Keratinocyte (primary cell): ENCODE measurements at regions not wholly inside any gene's neighbourhood (a gene's known extent, or its start where the extent isn't known, plus 50 kb on each side); places are given as distances from the start of the nearest gene placed in this dataset.

Experiments used
- DNase-seq: peaks from one replicate; pipeline ENCODE4 v3.0.0-alpha.2; 2011; ENCODE audit warnings: low read depth, missing footprints, low spot score
- FAIRE-seq: peaks from 2 replicates; lab custom pipeline; 2011; peaks lifted over from hg19 to GRCh38; lab: Jason Lieb, UNC
- H2AFZ ChIP-seq: 2 replicates; pipeline ENCODE4 v1.6.0; 2012; ENCODE audit warnings: low read length, control low read depth, inconsistent platforms; ENCODE audit not compliant: control insufficient read depth
- H3K27ac ChIP-seq: 2 replicates; pipeline ENCODE4 v1.5.1; 2011; ENCODE audit warnings: low read length; ENCODE audit not compliant: control insufficient read depth, insufficient read depth
- H3K27me3 ChIP-seq: 3 replicates; pipeline ENCODE4 v1.6.0; 2011; ENCODE audit warnings: low read length; ENCODE audit not compliant: control insufficient read depth, insufficient read depth; ENCODE audit errors: extremely low read depth
- H3K36me3 ChIP-seq, 2 experiments: 2 replicates in 1 of 2; 3 replicates in 1 of 2; pipeline ENCODE4 v1.5.1; 2011; ENCODE audit warnings: low read length in 2 of 2, mild to moderate bottlenecking in 1 of 2; ENCODE audit not compliant: control insufficient read depth in 2 of 2, insufficient read depth in 2 of 2; ENCODE audit errors: extremely low read depth in 1 of 2
- H3K4me1 ChIP-seq: 3 replicates; pipeline ENCODE4 v1.5.1; 2011; ENCODE audit warnings: low read length; ENCODE audit not compliant: control insufficient read depth, insufficient read depth; ENCODE audit errors: extremely low read depth
- H3K4me2 ChIP-seq: 3 replicates; pipeline ENCODE4 v1.6.0; 2011; ENCODE audit warnings: low read depth, low read length; ENCODE audit not compliant: control insufficient read depth, insufficient read depth; ENCODE audit errors: extremely low read depth
- H3K4me3 ChIP-seq, 3 experiments: fragments of 200-600 bp in 1 of 3; sonication (generic) in 1 of 3; 2 replicates in 2 of 3; 3 replicates in 1 of 3; pipeline ENCODE4 v1.5.1; 2011 to 2016; ENCODE audit warnings: low read length in 3 of 3, mild to moderate bottlenecking in 3 of 3, control low read depth in 2 of 3, inconsistent platforms in 1 of 3, low read depth in 1 of 3, mixed read lengths in 1 of 3, mixed run types in 1 of 3, moderate library complexity in 1 of 3; ENCODE audit not compliant: control insufficient read depth in 2 of 3, insufficient read depth in 2 of 3; ENCODE audit errors: extremely low read depth in 1 of 3
- H3K79me2 ChIP-seq: 2 replicates; pipeline ENCODE4 v1.6.0; 2012; ENCODE audit warnings: low read length; ENCODE audit not compliant: control insufficient read depth, insufficient read depth
- H3K9ac ChIP-seq: 3 replicates; pipeline ENCODE4 v1.6.0; 2011; ENCODE audit warnings: low read length; ENCODE audit not compliant: control insufficient read depth, insufficient read depth; ENCODE audit errors: extremely low read depth
- H3K9me1 ChIP-seq: 3 replicates; pipeline ENCODE4 v1.6.0; 2011; ENCODE audit warnings: low read length; ENCODE audit not compliant: control insufficient read depth, insufficient read depth; ENCODE audit errors: extremely low read depth
- H3K9me3 ChIP-seq: 2 replicates; pipeline ENCODE4 v1.5.1; 2012; ENCODE audit warnings: low read depth, low read length; ENCODE audit not compliant: control insufficient read depth
- H4K20me1 ChIP-seq: 3 replicates; pipeline ENCODE4 v1.6.0; 2011; ENCODE audit warnings: low read length; ENCODE audit not compliant: control insufficient read depth, insufficient read depth; ENCODE audit errors: extremely low read depth
- EZH2 ChIP-seq: IDR thresholded peaks from one replicate; pipeline ENCODE4 v1.6.1; 2012; ENCODE audit warnings: inconsistent platforms, mild to moderate bottlenecking, low read length, moderate library complexity
- dilution Hi-C: fragments of 300-500 bp; cut with MboI; formaldehyde crosslinking; loops from one replicate; pipeline ENCODE4 v1.7.0; 2020; ENCODE audit warnings: low sequenced_read_pairs; ENCODE audit not compliant: extremely low pct_ligation_motif_present
- TF ChIP-seq, protein P1 (sequence below), 3 experiments: IDR thresholded peaks in 1 of 3; conservative IDR thresholded peaks in 1 of 3; optimal IDR thresholded peaks in 1 of 3; 2 replicates in 2 of 3; 3 replicates in 1 of 3; pipeline versions ENCODE3 to v1.5.1; 2011; ENCODE audit warnings: low read length in 3 of 3, mild to moderate bottlenecking in 3 of 3, moderate library complexity in 2 of 3, control low read depth in 1 of 3, inconsistent platforms in 1 of 3; ENCODE audit not compliant: insufficient read depth in 2 of 3; ENCODE audit errors: extremely low read depth in 1 of 3

DNA sequence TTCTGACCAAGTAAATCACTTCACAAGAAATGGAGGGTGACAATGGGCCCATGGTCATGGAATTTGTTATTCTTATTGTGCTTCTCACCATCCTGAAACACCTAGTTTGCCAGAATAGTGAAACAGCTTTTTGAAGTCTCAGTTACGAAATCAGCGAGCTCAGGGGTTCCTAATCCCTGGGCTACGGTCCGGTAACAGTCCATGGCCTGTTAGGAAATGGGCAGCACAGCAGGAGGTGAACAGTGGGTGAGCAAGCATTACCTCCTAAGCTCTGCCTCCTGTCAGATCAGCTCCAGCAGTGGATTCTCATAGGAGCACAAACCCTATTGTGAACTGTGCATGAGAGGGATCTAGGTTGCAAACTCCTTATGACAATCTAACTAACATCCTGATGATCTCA lies 1356.3 kb downstream of the KCNT2 start:
- TF ChIP-seq, protein P1, sequence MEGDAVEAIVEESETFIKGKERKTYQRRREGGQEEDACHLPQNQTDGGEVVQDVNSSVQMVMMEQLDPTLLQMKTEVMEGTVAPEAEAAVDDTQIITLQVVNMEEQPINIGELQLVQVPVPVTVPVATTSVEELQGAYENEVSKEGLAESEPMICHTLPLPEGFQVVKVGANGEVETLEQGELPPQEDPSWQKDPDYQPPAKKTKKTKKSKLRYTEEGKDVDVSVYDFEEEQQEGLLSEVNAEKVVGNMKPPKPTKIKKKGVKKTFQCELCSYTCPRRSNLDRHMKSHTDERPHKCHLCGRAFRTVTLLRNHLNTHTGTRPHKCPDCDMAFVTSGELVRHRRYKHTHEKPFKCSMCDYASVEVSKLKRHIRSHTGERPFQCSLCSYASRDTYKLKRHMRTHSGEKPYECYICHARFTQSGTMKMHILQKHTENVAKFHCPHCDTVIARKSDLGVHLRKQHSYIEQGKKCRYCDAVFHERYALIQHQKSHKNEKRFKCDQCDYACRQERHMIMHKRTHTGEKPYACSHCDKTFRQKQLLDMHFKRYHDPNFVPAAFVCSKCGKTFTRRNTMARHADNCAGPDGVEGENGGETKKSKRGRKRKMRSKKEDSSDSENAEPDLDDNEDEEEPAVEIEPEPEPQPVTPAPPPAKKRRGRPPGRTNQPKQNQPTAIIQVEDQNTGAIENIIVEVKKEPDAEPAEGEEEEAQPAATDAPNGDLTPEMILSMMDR (optimal IDR thresholded peaks at IDR 0.05 in 1 of 3, IDR thresholded peaks at IDR 0.05 in 1 of 3, conservative IDR thresholded peaks at IDR 0.05 in 1 of 3; ENCODE audit: extremely low read depth in 1 of 3, insufficient read depth in 2 of 3, low read length in 3 of 3): no peak
- TF ChIP-seq EZH2: no peak
- no peaks in the 10 kb centered on the region for H3K79me2 ChIP-seq
- H4K20me1 ChIP-seq: no peaks in the 10 kb centered on the region
- no peak for FAIRE-seq
- H3K36me3 ChIP-seq: no peaks in the 10 kb centered on the region
- no peak overlapping the region for H3K4me3 ChIP-seq
- dilution Hi-C loops: no loop called here
- H3K9ac ChIP-seq: no peak overlapping the region
- no peaks in the 10 kb centered on the region for H3K4me1 ChIP-seq
- no peak overlapping the region for H3K4me2 ChIP-seq
- no peaks in the 10 kb centered on the region for H3K27me3 ChIP-seq
- H2AFZ ChIP-seq: no peak overlapping the region
- no peaks in the 10 kb centered on the region for H3K9me3 ChIP-seq
- DNase-seq: no peak
- H3K9me1 ChIP-seq: no peaks in the 10 kb centered on the region
- no peak overlapping the region for H3K27ac ChIP-seq

GRCh38 chr1:195243492-195243891 lies 1364.7 kb downstream of the KCNT2 start:
- Histone ChIP-seq H3K27me3 (no peaks in the 10 kb centered on the region), H3K9ac (no peak overlapping the region), H3K79me2 (no peaks in the 10 kb centered on the region), H2AFZ (no peak overlapping the region), H3K4me1 (no peaks in the 10 kb centered on the region), H3K27ac (no peak overlapping the region), H3K36me3 (no peaks in the 10 kb centered on the region), H4K20me1 (no peaks in the 10 kb centered on the region), H3K9me3 (no peaks in the 10 kb centered on the region), H3K4me2 (no peak overlapping the region), H3K9me1 (no peaks in the 10 kb centered on the region), H3K4me3 (no peak overlapping the region)
- DNase-seq: no peak
- dilution Hi-C loops: no loop called here
- FAIRE-seq: no peak
- no peak for TF ChIP-seq EZH2
- TF ChIP-seq, protein P1 (optimal IDR thresholded peaks at IDR 0.05 in 1 of 3, IDR thresholded peaks at IDR 0.05 in 1 of 3, conservative IDR thresholded peaks at IDR 0.05 in 1 of 3; ENCODE audit: extremely low read depth in 1 of 3, insufficient read depth in 2 of 3, low read length in 3 of 3): no peak
